NCI-H2196 treated with DMSO at 0.1 percent for 48 hours (cell line): ENCODE measurements at regions not wholly inside any gene's neighbourhood (a gene's known extent, or its start where the extent isn't known, plus 50 kb on each side); places are given as distances from the start of the nearest gene placed in this dataset.

Experiments used
- DNase-seq: peaks from one replicate; lab custom pipeline; 2025; ENCODE audit not compliant: unreplicated experiment; lab: John Stamatoyannopoulos, UW

GRCh38 chr7:136807598-136807997 is 60.9 kb upstream of the CHRM2 start:
- no peak for DNase-seq

DNA sequence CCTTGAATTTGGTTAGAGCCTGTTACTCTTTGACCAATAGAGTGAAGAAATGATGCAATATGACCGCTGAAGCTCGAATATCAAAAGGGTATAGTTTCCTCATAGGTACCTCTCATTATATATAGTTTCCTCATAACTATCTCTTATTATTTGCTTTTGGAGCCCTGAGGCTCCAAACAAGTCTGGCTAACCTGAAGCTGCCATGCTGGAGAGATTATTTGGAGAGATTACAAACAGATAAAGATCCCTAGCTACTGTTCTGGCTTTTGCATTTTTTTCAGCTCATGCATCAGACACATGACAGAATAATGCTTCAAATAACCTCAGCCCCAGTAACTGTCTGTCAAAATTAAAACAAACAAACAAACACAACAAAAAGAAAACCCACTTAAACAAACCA is 65.4 kb upstream of the CHRM2 start:
- DNase-seq = no peak

DNA sequence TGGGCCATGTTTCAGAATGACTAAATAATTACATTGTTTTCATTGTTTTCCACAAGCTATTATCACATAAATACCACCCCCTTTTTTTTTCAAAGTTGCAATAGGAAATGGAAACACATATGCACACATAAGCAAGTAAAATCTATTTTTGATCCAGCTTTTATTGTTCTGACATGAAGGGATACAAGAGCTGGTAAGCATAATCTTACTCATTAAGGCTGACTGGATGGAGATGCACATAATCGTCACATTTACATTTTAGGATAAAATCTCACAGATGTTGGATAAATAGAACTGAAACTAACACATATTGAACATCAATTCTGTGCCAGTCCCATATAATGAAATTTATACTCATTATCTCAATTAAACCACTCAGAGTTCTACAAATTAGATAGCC is 84.5 kb upstream of the CHRM2 start:
- no peak for DNase-seq

DNA sequence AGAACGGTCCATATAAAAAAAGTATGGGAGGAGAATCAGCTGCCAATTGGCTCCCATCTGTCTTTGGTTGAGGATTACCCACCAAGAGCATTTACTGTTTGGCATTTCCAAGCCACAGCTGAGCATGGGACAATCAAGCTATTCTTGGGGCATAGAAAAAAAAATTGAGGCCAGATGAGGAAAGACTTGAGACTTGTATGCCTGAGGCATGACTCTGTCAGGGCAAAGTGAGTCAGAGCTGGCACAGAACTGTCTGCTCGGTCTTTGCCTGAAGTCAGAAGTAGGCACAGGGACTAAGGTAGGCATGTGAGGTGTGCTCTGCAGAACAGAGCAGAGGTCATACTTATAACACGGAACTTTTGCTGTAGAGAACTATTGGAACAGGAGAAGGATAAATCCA is 126.5 kb upstream of the CHRM2 start:
- DNase-seq = no peak

- DNase-seq = no peak
Observed at GRCh38 chr7:136728945-136729344, 139.5 kb upstream of the CHRM2 start.

GRCh38 chr7:136726460-136726859 is 142.0 kb upstream of the CHRM2 start:
- no peak for DNase-seq

GRCh38 chr7:136717910-136718557 is 150.4 kb upstream of the CHRM2 start:
- no peak for DNase-seq

GRCh38 chr7:136714062-136714461 is 154.4 kb upstream of the CHRM2 start:
- no peak for DNase-seq

DNA sequence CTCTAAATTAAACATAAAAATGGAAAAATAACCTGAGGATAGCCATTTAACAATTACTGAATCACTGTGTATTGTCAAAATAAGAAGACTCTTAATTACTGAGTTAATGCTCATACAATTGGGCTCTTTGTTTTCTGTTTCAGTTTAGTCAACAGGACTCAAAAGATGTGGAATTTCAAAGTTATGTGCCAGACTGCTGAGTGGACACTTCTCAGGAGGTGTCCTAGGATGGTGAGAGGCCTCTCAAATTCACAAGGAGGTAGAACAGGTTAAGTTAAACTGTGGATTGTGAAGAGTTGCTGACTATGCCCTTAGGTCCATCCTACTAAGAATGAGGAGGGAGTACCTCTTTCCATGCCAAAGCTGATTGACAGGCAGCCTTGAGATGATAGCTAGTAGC is 157.7 kb upstream of the CHRM2 start:
- no peak for DNase-seq

- DNase-seq = no peak
Observed at GRCh38 chr7:136709876-136710275, 158.6 kb upstream of the CHRM2 start.

DNA sequence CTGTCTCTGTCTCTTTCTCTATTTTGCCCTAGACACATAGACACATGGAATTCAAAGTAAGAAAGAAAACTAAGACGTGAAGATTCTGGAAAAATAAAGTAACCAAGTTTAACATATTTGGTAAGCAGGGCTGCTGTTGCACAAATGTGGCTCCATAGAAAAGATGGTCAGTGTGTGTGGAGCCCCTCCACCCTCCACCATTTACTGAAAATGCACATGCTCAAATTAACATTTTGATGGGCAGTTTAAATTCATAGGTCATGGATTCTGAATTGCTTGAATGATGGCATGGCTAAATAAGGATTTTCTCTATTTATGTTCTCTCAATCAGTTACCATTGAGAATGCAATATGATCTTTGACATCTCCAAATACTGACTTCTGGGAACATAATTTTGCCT is 165.5 kb upstream of the CHRM2 start:
- DNase-seq = no peak

DNA sequence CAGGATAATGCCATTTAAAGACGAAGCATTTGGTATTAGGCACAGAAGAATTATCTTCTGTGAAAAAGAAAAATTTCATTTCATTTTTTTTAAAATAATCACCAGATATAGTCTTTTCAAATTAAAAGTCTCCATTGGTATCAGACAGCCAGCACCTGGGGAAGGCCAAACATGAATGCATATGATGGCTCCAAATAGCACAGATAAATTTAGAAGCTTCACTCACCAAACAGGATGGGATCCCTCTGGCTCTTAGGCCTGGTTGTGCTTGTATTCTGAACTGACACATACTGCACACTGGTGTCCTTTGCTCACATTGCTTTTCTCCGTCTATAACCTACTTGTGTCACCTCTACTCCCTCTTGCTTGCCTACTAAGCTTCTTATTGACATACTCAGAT is 169.5 kb upstream of the CHRM2 start:
- DNase-seq = no peak

- no peak for DNase-seq
Observed at GRCh38 chr7:136698231-136698630, 170.2 kb upstream of the CHRM2 start.

- DNase-seq = no peak
Observed at GRCh38 chr7:136697271-136697670, 171.2 kb upstream of the CHRM2 start.

DNA sequence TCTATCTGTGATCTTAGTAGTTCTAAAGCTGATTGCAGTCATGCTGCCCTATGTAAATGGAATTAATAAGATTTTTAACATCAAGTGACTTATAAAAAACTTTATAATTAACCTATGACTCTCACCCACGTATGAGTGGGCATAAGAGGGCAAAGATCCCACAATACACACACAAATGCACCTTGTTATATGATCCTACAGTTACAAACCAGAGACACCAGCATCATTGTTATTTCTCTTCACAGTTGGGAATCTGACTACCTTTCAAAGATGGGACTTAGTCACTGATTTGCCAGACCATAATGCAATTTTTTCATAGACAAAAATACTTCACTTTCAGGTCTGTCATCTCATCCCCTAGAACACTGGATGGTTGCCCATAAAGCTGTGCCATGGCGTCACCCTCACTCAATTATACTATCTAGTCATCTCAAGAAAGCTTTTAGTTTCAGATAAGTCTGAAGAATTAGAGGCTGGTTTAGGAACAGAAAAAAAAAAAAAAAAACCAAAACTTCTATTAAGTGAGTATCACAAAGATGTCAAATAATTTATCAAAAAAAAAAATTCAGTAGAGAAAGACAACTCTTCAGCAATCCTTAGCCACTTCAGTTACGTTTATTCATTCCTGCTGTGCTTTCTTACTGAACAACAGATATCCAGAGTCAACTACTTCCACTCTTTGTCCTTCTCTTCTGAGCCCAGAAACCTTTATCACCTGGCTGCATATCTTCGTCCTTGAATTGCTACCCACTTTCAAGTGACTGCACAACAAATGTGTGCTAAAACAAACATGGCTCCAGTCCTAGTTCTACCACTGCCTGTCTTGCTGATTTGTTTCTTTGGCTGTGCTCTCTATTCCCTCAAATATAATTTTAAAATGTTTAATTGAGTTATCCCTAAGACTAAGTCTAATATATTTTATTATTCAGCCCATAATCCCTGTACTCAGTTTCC is 175.0 kb upstream of the CHRM2 start:
- no peak for DNase-seq

GRCh38 chr7:136692221-136692620 is 176.2 kb upstream of the CHRM2 start:
- no peak for DNase-seq

DNA sequence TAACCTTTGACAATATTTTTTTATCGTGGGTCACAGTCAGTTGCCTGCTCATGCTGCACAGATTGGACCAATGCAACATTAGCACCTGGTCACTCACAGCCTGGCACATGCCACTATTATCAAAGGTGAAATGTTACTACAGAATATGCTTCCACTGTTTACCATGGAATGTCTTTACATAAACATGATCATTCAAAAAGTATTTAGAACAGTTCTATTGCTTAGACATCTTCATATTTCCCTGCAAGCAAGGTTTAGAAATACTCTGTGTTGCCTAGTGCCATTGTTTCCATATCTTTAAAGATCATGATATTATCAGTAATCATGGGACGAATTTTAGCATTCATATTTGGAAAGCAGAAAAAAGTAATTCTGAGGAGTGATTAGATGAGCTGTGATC is 179.9 kb upstream of the CHRM2 start:
- DNase-seq = no peak

DNA sequence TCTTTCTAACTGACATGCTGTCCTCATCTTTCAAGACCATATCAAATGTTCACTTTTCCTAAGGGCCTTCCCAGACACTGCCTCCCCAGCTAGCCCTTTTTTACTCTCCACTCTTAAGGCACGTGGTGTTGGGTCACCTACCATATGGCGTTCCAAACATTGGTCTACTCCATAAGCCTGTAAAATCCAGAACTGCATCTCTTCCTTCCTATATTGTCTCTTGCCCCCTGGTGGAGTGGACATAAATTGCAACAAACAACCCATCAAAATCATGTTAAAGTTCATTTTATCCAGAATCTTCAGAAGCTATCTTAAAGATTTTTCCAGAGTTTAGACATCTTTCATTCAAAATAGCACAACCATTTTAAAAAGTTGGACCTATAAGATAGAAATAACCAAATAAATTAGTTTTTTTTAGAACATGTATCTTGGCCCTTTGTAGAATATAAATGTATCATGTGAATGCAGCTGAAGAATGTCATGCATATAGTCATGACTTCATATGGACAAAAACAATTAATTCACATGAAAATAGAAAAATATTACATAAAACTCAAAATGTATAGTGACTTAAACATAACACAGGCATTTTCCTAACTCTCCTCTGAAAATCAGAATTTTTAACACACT is 180.6 kb upstream of the CHRM2 start:
- no peak for DNase-seq

DNA sequence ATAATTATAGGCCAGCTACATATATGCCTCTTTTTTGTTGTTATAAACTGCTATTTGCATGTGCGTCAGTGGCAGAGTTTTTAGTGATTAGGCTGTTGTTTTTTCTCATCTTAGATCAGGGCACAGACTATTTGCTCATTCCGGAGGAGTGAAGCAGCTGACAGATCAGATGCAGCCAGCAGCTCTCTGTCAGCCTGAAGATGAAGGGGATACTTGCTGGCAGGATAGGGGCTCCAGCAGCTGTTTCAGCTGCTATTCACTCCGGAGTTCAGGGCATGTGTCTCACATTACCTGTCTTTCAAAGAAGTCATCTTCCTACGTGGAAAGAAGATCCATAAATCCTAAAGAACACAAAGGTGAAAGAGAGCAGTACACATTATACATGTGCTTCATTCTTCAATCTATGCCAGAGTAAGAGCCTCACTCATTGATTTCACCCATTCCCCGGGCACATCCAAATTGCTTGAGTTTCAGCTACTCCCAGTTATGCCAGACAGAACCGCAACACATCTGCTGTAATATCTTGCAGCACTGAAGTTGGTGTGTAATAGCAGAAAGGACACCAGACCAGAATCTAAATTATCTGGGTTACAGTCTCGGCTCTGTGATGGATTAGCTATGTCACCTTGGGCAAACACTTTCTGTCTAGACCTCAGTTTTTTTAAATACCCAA is 182.8 kb upstream of the CHRM2 start:
- no peak for DNase-seq

DNA sequence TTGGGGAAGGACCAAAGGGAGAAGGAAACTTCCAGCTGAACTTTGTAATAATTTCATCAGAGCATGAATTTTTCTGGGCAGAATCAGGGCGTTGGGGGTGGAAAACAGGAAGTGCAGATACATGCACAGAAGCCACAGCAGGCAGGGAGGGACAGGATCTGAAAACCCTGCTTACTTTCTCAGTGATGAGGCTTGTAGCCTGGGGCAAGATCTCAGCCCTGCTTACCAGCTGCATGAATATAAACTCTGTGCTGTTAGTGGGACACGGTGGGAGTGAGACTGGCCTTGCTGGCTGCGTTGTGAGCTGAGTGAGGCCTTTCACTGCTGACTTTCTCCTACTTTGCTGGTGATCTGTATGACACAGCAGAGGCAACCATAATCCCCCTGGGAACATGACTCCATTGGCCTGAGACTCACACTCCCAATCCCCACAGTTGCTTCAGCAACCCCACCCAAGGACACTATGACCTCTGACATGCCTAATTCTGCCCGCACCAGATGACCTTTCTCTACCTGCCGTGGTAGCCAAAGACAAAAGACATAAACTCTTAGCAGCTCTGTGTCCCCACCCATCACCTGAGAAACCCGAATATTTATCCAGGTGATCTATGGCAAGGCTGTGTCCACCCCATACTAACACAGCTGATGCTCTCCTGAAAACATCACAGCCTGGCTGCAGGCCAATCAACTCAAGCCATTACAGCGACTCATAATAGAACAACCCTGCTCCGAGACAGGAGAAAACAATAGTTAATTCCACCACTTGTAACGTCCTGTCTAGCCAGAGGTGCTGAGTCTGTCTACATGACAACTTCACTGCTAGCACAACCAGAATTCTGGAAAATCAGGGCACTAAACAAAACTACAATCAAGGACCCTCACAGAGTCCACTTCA is 190.7 kb upstream of the CHRM2 start:
- DNase-seq = no peak
